HG02885 (cell line): ENCODE measurements at regions not wholly inside any gene's neighbourhood (a gene's known extent, or its start where the extent isn't known, plus 50 kb on each side); places are given as distances from the start of the nearest gene placed in this dataset.

Source experiments
- ATAC-seq: cut with Tn5 transposase; IDR thresholded peaks from one replicate; pipeline ENCODE4 v1.9.1; 2021; ENCODE audit warnings: mild to moderate bottlenecking; ENCODE audit not compliant: unreplicated experiment, poor library complexity

GRCh38 chr5:107808671-107809137 lies 138.0 kb upstream of the EFNA5 start:
- no peak for ATAC-seq

DNA sequence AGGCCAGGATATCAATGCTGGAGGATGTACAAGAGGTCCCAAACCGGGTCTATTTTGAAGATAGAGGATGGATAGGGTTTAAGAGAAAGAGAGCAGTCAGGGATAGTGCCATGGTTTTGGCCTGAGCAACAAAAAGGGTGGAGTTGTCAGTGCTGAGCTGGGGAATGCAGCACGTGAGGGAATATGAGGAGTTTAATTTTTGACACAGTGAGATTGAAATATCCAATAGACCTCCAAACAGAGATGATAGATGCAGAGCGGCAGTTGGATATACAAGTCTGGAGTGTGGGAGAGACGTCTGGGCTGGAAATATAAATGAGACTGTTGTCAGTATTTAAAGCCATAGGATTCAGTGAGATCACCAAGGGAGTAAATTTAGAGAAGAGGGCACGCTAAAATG lies 136.7 kb upstream of the EFNA5 start:
- ATAC-seq = no peak

DNA sequence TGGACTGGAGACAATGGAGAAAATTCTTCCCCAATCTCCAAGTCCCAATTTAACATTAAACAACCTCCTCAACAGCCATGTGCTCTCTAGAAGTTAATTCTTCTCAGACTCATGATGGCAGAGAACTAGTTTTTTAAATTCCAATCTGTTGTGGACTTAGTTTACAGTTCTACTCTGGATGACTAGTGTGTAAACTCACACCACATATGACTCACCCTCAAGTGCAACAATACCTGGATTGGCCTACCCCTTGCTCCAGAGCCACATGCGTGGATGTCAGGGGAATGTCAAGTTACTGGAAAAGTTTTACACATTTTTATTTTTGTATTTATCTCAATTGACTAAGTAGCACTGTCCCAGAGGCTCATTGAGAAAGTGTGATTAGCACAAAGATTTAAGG lies 136.0 kb upstream of the EFNA5 start:
- no peak for ATAC-seq

GRCh38 chr5:107806271-107806670 lies 135.5 kb upstream of the EFNA5 start:
- no peak for ATAC-seq

- no peak for ATAC-seq
Measured at GRCh38 chr5:107805824-107806223, 135.1 kb upstream of the EFNA5 start.

DNA sequence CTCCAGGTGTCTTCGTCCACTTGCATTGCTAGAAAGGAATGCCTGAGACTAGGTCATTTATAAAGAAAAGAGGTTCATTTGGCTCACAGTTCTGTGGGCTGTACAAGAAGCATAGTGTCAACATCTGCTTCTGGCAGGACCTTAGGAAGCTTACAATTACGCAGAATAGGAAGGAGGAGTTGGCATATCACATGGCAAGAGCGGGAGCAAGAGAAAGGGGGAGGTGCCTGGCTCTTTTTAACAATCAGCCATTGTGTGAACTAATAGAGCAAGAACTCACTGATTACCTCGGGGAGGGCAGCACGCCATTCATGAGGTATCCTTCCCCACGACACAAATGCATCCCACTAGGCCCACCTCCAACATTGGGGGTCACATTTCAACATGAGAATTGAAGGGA lies 134.4 kb upstream of the EFNA5 start:
- no peak for ATAC-seq

DNA sequence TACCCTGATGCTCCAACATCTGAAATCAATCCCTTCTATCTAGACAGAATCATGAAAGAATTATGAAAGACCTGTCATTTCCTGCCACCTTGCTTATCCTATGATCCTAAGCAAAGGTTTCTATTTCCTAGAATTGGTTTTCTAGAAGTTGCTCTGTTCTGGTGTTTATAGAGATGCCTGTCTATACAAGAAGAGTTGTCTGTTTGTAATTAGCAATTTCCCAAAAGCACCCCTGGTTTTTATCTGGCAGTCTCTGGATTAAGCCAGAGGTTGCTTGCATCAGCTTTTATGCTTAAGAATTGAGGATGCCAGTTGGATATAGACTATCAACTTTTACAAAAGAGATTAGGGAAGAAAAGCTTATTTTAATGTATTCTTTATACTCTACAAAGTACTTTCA lies 133.0 kb upstream of the EFNA5 start:
- no peak for ATAC-seq

- ATAC-seq = no peak
Measured at GRCh38 chr5:107801061-107801460, 130.3 kb upstream of the EFNA5 start.

GRCh38 chr5:107799306-107799705 lies 128.6 kb upstream of the EFNA5 start:
- no peak for ATAC-seq

DNA sequence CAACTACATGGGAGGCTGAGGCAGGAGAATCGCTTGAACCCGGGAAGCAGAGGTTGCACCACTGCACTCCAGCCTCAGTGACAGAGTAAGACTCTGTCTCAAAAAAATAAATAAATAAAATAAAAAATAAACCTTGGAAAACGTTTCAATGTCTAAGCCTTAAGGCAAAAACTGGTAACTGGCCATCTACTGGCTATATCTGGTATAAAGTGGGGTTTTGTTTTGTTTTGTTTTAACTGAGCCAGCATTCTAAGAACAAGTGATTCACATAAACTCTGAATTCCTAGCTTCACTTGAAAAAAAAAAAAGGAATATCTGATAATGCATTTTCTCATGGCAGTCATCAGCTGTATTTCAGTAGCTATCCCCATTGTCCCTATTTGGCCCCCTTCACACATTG lies 126.1 kb upstream of the EFNA5 start:
- ATAC-seq = no peak

DNA sequence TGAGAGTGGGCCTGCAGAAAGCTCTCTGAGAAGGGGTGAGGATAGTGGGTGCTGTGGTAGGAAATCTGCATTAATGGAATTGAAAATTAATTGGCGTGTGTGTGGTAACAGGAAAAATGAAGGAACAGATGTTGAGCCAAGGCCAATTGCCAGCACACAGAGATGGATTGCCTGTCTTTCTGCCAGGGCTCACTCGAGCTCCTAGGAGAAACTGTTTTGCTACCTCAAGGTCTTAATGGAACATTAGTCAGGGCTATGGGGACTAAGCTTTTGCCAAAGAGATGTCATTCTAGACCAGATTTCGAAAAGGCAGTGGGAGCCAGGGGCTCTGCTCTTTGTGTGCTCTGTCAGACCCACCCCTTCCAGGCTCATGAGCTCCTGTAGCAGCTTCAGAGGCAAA lies 124.0 kb upstream of the EFNA5 start:
- no peak for ATAC-seq

DNA sequence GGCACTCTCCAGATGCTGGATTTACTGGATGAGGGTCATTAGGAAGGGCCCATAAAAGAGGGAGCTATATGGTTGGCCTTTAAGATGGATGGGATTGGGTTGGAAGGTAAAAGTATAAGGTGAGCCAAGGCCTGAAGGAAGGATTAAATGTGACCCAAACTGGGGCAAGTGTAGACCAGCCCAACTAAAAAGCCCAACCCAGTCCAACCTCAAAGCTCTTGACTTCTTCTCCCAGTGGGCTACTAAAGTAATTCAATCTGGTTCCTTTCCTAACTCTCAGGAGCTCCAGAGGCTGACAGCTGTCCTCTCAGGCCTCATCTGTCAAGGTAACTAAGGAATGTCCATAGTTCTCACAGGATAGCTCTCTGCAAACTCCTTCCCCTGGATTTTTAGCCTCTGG lies 122.2 kb upstream of the EFNA5 start:
- no peak for ATAC-seq

- ATAC-seq = no peak
Measured at GRCh38 chr5:107790671-107791070, 119.9 kb upstream of the EFNA5 start.

- no peak for ATAC-seq
Measured at GRCh38 chr5:107786424-107786823, 115.7 kb upstream of the EFNA5 start.

GRCh38 chr5:107783551-107783950 lies 112.8 kb upstream of the EFNA5 start:
- no peak for ATAC-seq

DNA sequence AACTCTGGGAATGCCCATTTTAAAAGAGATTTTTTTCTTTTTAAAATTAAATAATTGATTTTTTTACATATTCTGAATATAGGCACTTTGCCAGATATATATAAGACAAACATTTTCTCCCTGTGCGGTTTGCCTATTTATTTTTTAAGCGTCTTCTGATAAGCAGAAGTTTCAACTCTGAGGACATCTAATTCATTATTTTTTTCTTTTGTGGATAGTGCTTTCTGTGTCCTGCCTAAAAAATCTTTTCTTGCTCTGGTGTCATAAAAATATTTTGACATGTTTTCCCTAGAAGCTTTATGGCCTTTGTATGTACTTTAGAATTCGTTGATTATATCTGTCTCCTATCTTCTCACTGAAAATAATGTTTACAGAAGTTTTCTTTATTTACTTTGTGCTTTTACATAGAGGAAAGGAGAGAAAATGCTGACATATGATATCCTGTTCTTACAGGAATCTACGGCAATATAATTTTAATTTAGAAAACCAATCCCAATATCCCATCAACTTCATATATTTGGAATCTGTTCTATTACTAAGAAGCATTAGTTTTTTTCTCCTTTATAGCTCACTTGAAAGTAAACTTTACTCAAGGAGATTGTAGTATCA lies 111.9 kb upstream of the EFNA5 start:
- no peak for ATAC-seq

DNA sequence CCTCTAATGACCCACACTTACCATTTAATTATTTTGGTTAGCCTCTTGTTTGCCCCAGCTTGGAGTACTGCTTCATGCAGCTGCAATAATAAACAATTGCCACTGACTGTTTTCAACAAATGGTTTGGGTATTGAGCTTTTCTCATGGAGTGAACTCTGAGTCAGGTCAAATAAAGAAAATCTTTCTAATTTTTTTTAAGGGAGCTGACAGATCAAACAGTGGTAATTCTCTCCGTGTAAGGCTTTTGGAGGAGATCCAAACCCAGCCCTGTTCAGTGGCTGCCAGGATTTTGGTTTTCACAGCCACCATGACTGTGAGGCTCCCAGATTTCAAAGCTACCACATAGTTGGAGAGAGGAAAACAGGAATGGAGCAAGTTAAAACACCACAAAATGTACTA lies 110.7 kb upstream of the EFNA5 start:
- ATAC-seq = no peak

GRCh38 chr5:107779437-107779836 lies 108.7 kb upstream of the EFNA5 start:
- no peak for ATAC-seq

DNA sequence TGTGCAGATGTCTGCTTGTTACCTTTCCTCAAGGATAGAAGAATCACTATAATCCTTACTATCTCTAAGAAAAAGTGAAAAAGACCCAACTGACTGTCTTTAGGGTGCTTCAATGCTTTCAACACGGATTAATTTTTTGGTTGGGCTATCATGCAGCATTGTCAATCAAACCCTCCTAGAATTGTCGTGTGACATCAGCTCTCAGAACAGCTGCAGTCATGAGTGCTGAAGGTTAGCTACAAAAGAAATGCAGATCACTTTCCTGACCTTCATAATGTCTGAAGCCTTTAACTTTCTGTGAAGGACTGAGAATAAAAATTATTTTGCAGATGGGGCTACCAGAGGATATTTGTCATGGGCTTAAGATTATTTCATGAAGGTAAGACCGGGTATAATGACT lies 107.9 kb upstream of the EFNA5 start:
- ATAC-seq = no peak

- peak; percentile 63 for ATAC-seq
Measured at GRCh38 chr5:107776922-107777740, 106.4 kb upstream of the EFNA5 start.

GRCh38 chr5:107776506-107776905 lies 105.8 kb upstream of the EFNA5 start:
- ATAC-seq = no peak

GRCh38 chr5:107774316-107774715 lies 103.6 kb upstream of the EFNA5 start:
- no peak for ATAC-seq
